Lung (tissue), 11 donors: ENCODE measurements at regions not wholly inside any gene's neighbourhood (a gene's known extent, or its start where the extent isn't known, plus 50 kb on each side); places are given as distances from the start of the nearest gene placed in this dataset.

Source experiments
- ATAC-seq: fragments of 200-7000 bp; cut with Tn5 transposase; one replicate; pipeline ENCODE4 v1.9.1; 2020; ENCODE audit warnings: moderate number of reproducible peaks; ENCODE audit not compliant: insufficient read depth, low FRiP score
- DNase-seq, 3 donors: peaks; one replicate each; pipeline ENCODE4 v3.0.0-alpha.2; 2013 to 2017
- H3K27ac ChIP-seq, 2 donors: one replicate each; pipeline ENCODE4 v1.5.1; 2013; ENCODE audit warnings: mild to moderate bottlenecking in 2 of 2, moderate library complexity in 2 of 2, control low read depth in 1 of 2, inconsistent platforms in 1 of 2, low read depth in 1 of 2, low read length in 1 of 2
- H3K27me3 ChIP-seq, 3 donors: one replicate each; pipeline ENCODE4 v1.5.1; 2013; ENCODE audit warnings: low read length in 2 of 3; ENCODE audit not compliant: control insufficient read depth in 3 of 3, insufficient read depth in 3 of 3
- H3K36me3 ChIP-seq, 4 donors: one replicate each; pipeline ENCODE4 v1.5.1; 2013; ENCODE audit warnings: low read length in 4 of 4, mild to moderate bottlenecking in 1 of 4, moderate library complexity in 1 of 4; ENCODE audit not compliant: control insufficient read depth in 4 of 4, insufficient read depth in 4 of 4
- H3K4me1 ChIP-seq, 5 donors: one replicate each; pipeline ENCODE4 v1.5.1; 2013; ENCODE audit warnings: low read length in 5 of 5, mild to moderate bottlenecking in 2 of 5, moderate library complexity in 1 of 5; ENCODE audit not compliant: control insufficient read depth in 5 of 5, insufficient read depth in 5 of 5
- H3K4me3 ChIP-seq: one replicate; pipeline ENCODE4 v1.5.1; 2013; ENCODE audit warnings: mild to moderate bottlenecking, control low read depth, moderate library complexity
- H3K9ac ChIP-seq, 2 donors: one replicate each; pipeline ENCODE4 v1.5.1; 2013; ENCODE audit warnings: low read length in 2 of 2, control low read depth in 1 of 2; ENCODE audit not compliant: insufficient read depth in 1 of 2
- H3K9me3 ChIP-seq, 4 donors: one replicate each; pipeline ENCODE4 v1.5.1; 2013; ENCODE audit warnings: low read length in 3 of 4, mild to moderate bottlenecking in 1 of 4, moderate library complexity in 1 of 4; ENCODE audit not compliant: control insufficient read depth in 4 of 4, insufficient read depth in 3 of 4
- CTCF ChIP-seq: IDR thresholded peaks from 2 replicates; pipeline ENCODE4 v1.5.1; 2012; ENCODE audit warnings: mild to moderate bottlenecking; ENCODE audit errors: control extremely low read depth, extremely low read depth
- WGBS, 2 donors: extraction: QIAGEN DNeasy Blood & Tissue Kit; methylation state at CpG; one replicate each; pipeline ENCODE4 v1.1.7; 2013; 5-methylcytosine and 5-hydroxymethylcytosine counted together
- donor health status: control.
- donor health status: control.
- donor health status: Bipolar disorder and iron deficiency.
- donor health status: healthy.
- donor health status: DM: yes; HTN: yes; CAD: no.

GRCh38 chr3:109442531-109442930 lies 105.2 kb upstream of the DPPA4 start:
- H3K4me1 ChIP-seq: no peaks in the 10 kb centered on the region
- no peaks in the 10 kb centered on the region for H3K27me3 ChIP-seq
- H3K27ac ChIP-seq: no peak overlapping the region
- H3K36me3 ChIP-seq: no peaks in the 10 kb centered on the region
- no peak overlapping the region for H3K9ac ChIP-seq
- DNase-seq (no peak), ATAC-seq (no peak)
- H3K4me3 ChIP-seq: no peak overlapping the region
- WGBS, 2 donors: 86 to 87% methylated on average over 4 of the region's 4 CpGs
- no peak for TF ChIP-seq CTCF
- peaks cover 0 to 8% (median 0%) of the 10 kb centered on the region in 4 donors for H3K9me3 ChIP-seq

- WGBS, 2 donors: 71 to 74% methylated on average over 7 of the region's 7 CpGs
- no peak for TF ChIP-seq CTCF
- no peaks in the 10 kb centered on the region for H3K36me3 ChIP-seq
- no peak overlapping the region for H3K4me3 ChIP-seq
- H3K27ac ChIP-seq: no peak overlapping the region
- H3K9ac ChIP-seq: no peak overlapping the region
- DNase-seq: no peak
- no peak for ATAC-seq
- peaks cover 0 to 8% (median 0%) of the 10 kb centered on the region in 4 donors for H3K9me3 ChIP-seq
- no peaks in the 10 kb centered on the region for H3K4me1 ChIP-seq
- H3K27me3 ChIP-seq: no peaks in the 10 kb centered on the region
These were observed 103.0 kb upstream of the DPPA4 start for GRCh38 chr3:109440353-109440752.

GRCh38 chr3:109432833-109433232 lies 95.5 kb upstream of the DPPA4 start:
- no peak for ATAC-seq
- Histone ChIP-seq H3K9me3 (no peaks in the 10 kb centered on the region), H3K27me3 (no peaks in the 10 kb centered on the region), H3K27ac (no peak overlapping the region), H3K36me3 (no peaks in the 10 kb centered on the region), H3K9ac (no peak overlapping the region), H3K4me1 (no peaks in the 10 kb centered on the region), H3K4me3 (no peak overlapping the region)
- WGBS, 2 donors: 74 to 88% methylated on average over 3 of the region's 3 CpGs
- TF ChIP-seq CTCF: no peak
- DNase-seq: no peak

- Histone ChIP-seq H3K36me3 (no peaks in the 10 kb centered on the region), H3K27ac (no peak overlapping the region), H3K9ac (no peak overlapping the region), H3K27me3 (no peaks in the 10 kb centered on the region), H3K4me1 (no peaks in the 10 kb centered on the region), H3K4me3 (no peak overlapping the region), H3K9me3 (no peaks in the 10 kb centered on the region)
- ATAC-seq (no peak), DNase-seq (no peak)
- 73 to 83% methylated on average over 6 of the region's 6 CpGs for WGBS, 2 donors
- TF ChIP-seq CTCF: no peak
These were observed 93.7 kb upstream of the DPPA4 start for GRCh38 chr3:109430911-109431563.
